T-helper 17 cell (primary cell): ENCODE measurements at regions not wholly inside any gene's neighbourhood (a gene's known extent, or its start where the extent isn't known, plus 50 kb on each side); places are given as distances from the start of the nearest gene placed in this dataset.

Experiments used
- ATAC-seq: fragments of 150-1000 bp; cut with Tn5 transposase; 2 replicates; pipeline ENCODE4 v1.10.0; 2021; ENCODE audit warnings: mild to moderate bottlenecking, moderate library complexity
- DNase-seq, 3 donors: peaks; one replicate each; pipeline versions ENCODE4 v3.0.0 to v3.0.0-alpha.2; 2020 to 2021
- H3K9me3 ChIP-seq: one replicate; pipeline ENCODE4 v1.7.0; 2013; ENCODE audit warnings: low read length, mild to moderate bottlenecking; ENCODE audit not compliant: control insufficient read depth, poor library complexity, severe bottlenecking
- H3K27ac Mint-ChIP-seq: one replicate; pipeline ENCODE4 v1.8.0; 2022; ENCODE audit warnings: mild to moderate bottlenecking, moderate library complexity, mixed read lengths
- H3K27me3 Mint-ChIP-seq: one replicate; pipeline ENCODE4 v1.8.0; 2022; ENCODE audit warnings: mixed read lengths
- H3K36me3 Mint-ChIP-seq: one replicate; pipeline ENCODE4 v1.8.0; 2022; ENCODE audit warnings: low read depth, mixed read lengths
- H3K4me1 Mint-ChIP-seq: one replicate; pipeline ENCODE4 v1.8.0; 2022; ENCODE audit warnings: mild to moderate bottlenecking, mixed read lengths
- H3K4me3 Mint-ChIP-seq: one replicate; pipeline ENCODE4 v1.8.0; 2022; ENCODE audit warnings: mild to moderate bottlenecking, moderate library complexity, mixed read lengths

DNA sequence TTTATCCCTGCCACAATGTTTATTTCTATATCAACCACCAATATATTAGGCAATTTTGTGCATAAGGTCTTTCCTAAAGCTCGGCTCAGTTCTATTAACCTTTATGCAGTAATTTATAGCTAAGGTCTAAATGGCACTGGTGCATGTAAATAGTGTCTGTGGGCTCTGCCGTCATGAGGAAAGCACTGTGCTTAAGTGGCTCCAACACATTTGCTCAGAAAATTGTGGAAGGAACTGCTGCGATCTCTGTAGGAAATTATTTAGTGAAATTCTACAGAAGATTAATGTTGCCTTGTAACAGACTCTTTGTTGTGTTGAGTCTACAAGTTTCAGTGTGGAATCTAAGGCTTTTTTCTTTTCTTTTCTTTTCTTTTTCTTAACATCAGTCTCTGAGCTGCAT, 54.0 kb upstream of the EGLN3 start:
- Mint-ChIP-seq H3K36me3 (peaks cover 10% of the 10 kb centered on the region), H3K4me3 (no peak overlapping the region), H3K27me3 (no peaks in the 10 kb centered on the region), H3K4me1 (peaks cover 21% of the 10 kb centered on the region), H3K27ac (no peak overlapping the region)
- no peaks in the 10 kb centered on the region for H3K9me3 ChIP-seq
- DNase-seq (no peak), ATAC-seq (no peak)

DNA sequence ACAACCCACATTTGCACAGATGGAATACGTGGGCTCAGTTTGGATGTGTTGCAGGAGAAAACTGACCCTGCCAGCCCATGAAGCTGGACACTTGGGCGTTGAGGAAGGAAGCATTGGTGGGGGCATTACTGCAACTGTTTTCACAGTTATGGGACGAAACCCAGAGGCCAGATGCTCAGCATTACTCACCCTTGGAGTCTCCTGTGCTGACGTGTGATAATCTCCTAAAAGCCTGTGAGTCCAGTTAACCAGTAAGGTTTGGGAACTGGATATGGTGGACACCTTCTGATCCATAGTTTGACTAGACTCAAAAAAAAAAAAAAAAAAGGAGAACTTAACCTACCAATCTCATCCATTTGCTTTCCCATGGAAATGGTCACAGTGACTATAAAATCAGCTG, 52.8 kb upstream of the EGLN3 start:
- Mint-ChIP-seq H3K27me3 (no peaks in the 10 kb centered on the region), H3K4me3 (no peak overlapping the region), H3K27ac (no peak overlapping the region), H3K36me3 (peaks cover 12% of the 10 kb centered on the region), H3K4me1 (peaks cover 19% of the 10 kb centered on the region)
- ATAC-seq (no peak), DNase-seq (no peak)
- H3K9me3 ChIP-seq: no peaks in the 10 kb centered on the region

DNA sequence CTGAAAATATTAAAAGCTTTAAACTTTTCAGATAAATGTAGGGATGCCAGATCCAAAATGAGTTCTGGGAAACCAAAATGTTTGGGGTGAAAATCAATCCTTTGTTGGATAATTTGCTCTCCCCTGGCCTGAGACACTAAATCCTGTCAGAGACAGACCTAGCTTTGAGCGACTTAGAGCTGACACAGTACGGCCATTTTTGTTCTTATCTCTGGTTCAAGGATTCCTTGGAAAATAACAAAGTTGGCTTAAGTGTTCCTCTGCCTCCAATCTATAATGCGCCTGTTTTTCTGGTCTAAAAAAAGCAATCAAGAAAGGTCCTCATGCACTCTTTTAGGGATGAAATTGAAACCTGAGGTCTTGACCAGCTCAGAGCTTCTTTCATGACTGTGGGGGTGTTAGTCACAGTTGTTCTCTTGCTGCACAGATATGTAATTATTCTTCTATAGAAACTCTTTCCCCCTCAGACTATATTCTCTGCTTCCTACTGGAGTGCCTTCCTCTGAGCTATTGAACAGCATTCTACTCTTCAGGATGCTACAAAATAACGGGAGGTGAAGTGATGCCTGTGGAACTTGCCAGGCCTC, 52.3 kb upstream of the EGLN3 start:
- H3K4me1 Mint-ChIP-seq: peaks cover 19% of the 10 kb centered on the region

More for the DNA sequence above, 52.3 kb upstream of the EGLN3 start:
- H3K27me3 Mint-ChIP-seq: no peaks in the 10 kb centered on the region
- no peak for DNase-seq
- H3K27ac Mint-ChIP-seq: no peak overlapping the region
- ATAC-seq: no peak
- no peaks in the 10 kb centered on the region for H3K9me3 ChIP-seq
- H3K4me3 Mint-ChIP-seq: no peak overlapping the region
- H3K36me3 Mint-ChIP-seq: peaks cover 12% of the 10 kb centered on the region
